ENCODE measurements at regions not wholly inside any gene's neighbourhood (a gene's known extent, or its start where the extent isn't known, plus 50 kb on each side); places are given as distances from the start of the nearest gene placed in this dataset.
A peak's percentile ranks its signal among the peaks of the same experiment; 100 is the strongest.

DNA sequence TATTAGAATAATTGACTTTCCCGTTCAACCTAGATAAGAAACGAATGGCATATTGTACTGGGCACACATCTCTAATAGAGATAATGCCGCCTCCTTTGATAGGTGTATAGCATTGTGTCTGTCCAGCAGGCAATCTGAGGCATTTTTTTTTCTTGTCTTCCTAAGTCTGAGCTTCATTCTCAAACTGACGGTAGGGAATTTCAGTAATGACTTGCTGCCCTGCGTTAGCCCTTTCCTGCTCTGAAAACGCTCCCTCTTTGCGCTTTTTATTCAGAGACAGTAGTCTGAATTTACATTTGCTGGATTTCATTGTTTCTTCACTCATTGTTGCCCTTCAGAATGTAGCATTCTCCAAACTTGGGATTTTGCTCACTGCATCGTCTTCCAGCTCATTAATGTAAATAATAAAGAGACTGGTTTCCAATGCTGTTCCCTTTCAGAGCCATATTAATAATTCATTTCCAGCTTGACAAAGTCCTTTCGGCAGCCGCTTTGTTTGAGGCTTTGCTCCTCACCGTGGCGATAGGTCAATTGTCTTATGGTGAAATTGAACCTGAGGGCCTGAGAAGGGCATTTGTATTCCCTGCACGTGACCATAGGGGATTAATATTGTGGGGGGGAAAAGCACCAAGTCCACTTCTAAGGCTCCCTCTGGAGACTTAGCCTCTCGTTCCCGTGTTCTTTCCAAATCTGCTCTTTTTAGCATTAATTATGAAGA, 412.1 kb downstream of the SMARCA1 start:
- no peaks in the 10 kb centered on the region for H3K36me3 ChIP-seq (replicated peaks in 1 of 2; ENCODE audit: control insufficient read depth in 2 of 2, insufficient read depth in 2 of 2, low read length in 2 of 2)
- H2AFZ ChIP-seq (ENCODE audit: low read length), result peak overlapping the region; percentile 43
- no peaks in the 10 kb centered on the region for H3K9me3 ChIP-seq (replicated peaks in 1 of 2; ENCODE audit: control insufficient read depth in 2 of 2, insufficient read depth in 1 of 2, low read depth in 1 of 2, low read length in 2 of 2)
- no peak overlapping the region for H4K8ac ChIP-seq (ENCODE audit: low read depth, low read length)
- H3K27ac ChIP-seq (replicated peaks; ENCODE audit: low read length), result no peak overlapping the region
- H3K4me2 ChIP-seq (ENCODE audit: insufficient read depth, low read length, poor library complexity, severe bottlenecking), result no peak overlapping the region
- H3K14ac ChIP-seq (ENCODE audit: low read length), result no peak overlapping the region
- no peak overlapping the region for H2BK12ac ChIP-seq (ENCODE audit: low read length)
- no peak overlapping the region for H3K23ac ChIP-seq (ENCODE audit: low read depth, low read length, poor library complexity)
- H3K4ac ChIP-seq (ENCODE audit: low read length), result no peak overlapping the region
- H2AK5ac ChIP-seq (ENCODE audit: low read depth, low read length), result no peak overlapping the region
- no peak overlapping the region for H3K18ac ChIP-seq (ENCODE audit: low read length)
- H2BK15ac ChIP-seq (ENCODE audit: low read length), result no peak overlapping the region
- no peak for DNase-seq (ENCODE audit: low spot score)
- H2BK5ac ChIP-seq (ENCODE audit: low read length), result no peak overlapping the region
- H3K9ac ChIP-seq (ENCODE audit: low read depth, low read length, poor library complexity), result no peak overlapping the region
- H4K91ac ChIP-seq (ENCODE audit: low read depth, low read length, poor library complexity), result no peak overlapping the region
- WGBS, 2 donors (ENCODE audit: extremely low coverage in 2 of 2, insufficient read length in 2 of 2, insufficient replicate concordance in 1 of 2), result no CpG with 5 or more reads among the region's 15 CpGs
- no peaks in the 10 kb centered on the region for H3K27me3 ChIP-seq (ENCODE audit: control insufficient read depth in 3 of 3, insufficient read depth in 3 of 3, low read depth in 1 of 3, low read length in 3 of 3)
- H3K4me3 ChIP-seq (ENCODE audit: low read length in 2 of 2), result no peak overlapping the region
- H3K79me1 ChIP-seq (ENCODE audit: low read depth, low read length), result no peaks in the 10 kb centered on the region
- H3K4me1 ChIP-seq (ENCODE audit: control insufficient read depth in 2 of 2, insufficient read depth in 1 of 2, low read depth in 1 of 2, low read length in 2 of 2), result peaks cover 2 to 7% of the 10 kb centered on the region in 2 donors
- no peak overlapping the region for H2BK120ac ChIP-seq (ENCODE audit: low read depth, low read length)

DNA sequence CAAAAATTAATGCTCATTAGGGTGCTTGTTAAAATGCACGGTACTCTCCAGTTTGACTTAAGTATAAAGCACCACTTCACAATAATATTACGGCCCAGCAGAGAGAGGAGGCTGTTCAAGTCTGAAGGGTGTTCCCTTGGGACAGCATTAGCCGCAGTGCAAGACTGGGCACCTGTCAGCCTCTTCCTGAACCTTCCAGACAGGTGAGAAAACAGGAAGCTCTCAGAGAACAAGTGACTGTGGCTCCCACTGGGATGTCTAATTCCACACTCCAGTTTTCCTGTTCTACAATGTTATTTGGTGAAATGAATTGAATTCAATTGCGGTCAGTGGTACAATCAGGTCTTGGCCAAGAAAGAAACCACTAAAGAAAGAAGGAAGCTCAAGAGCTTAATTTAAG, 414.4 kb downstream of the SMARCA1 start:
- H3K9me3 ChIP-seq (replicated peaks in 1 of 2; ENCODE audit: control insufficient read depth in 2 of 2, insufficient read depth in 1 of 2, low read depth in 1 of 2, low read length in 2 of 2), result no peaks in the 10 kb centered on the region
- no peak overlapping the region for H2AFZ ChIP-seq (ENCODE audit: low read length)
- no peak overlapping the region for H3K27ac ChIP-seq (replicated peaks; ENCODE audit: low read length)
- no peak overlapping the region for H2BK15ac ChIP-seq (ENCODE audit: low read length)
- no peak overlapping the region for H3K18ac ChIP-seq (ENCODE audit: low read length)
- peaks cover 2 to 7% of the 10 kb centered on the region in 2 donors for H3K4me1 ChIP-seq (ENCODE audit: control insufficient read depth in 2 of 2, insufficient read depth in 1 of 2, low read depth in 1 of 2, low read length in 2 of 2)
- H4K8ac ChIP-seq (ENCODE audit: low read depth, low read length), result no peak overlapping the region
- H2BK5ac ChIP-seq (ENCODE audit: low read length), result no peak overlapping the region
- no peak overlapping the region for H3K23ac ChIP-seq (ENCODE audit: low read depth, low read length, poor library complexity)
- H3K4me2 ChIP-seq (ENCODE audit: insufficient read depth, low read length, poor library complexity, severe bottlenecking), result no peak overlapping the region
- H4K91ac ChIP-seq (ENCODE audit: low read depth, low read length, poor library complexity), result no peak overlapping the region
- no peaks in the 10 kb centered on the region for H3K36me3 ChIP-seq (replicated peaks in 1 of 2; ENCODE audit: control insufficient read depth in 2 of 2, insufficient read depth in 2 of 2, low read length in 2 of 2)
- H3K4me3 ChIP-seq (ENCODE audit: low read length in 2 of 2), result no peak overlapping the region
- no peak overlapping the region for H3K4ac ChIP-seq (ENCODE audit: low read length)
- H3K79me1 ChIP-seq (ENCODE audit: low read depth, low read length), result no peaks in the 10 kb centered on the region
- no peak overlapping the region for H2BK12ac ChIP-seq (ENCODE audit: low read length)
- no peak for DNase-seq (ENCODE audit: low spot score)
- H3K9ac ChIP-seq (ENCODE audit: low read depth, low read length, poor library complexity), result no peak overlapping the region
- no peak overlapping the region for H2BK120ac ChIP-seq (ENCODE audit: low read depth, low read length)
- no peaks in the 10 kb centered on the region for H3K27me3 ChIP-seq (ENCODE audit: control insufficient read depth in 3 of 3, insufficient read depth in 3 of 3, low read depth in 1 of 3, low read length in 3 of 3)
- no peak overlapping the region for H3K14ac ChIP-seq (ENCODE audit: low read length)
- no CpG with 5 or more reads among the region's 4 CpGs for WGBS, 2 donors (ENCODE audit: extremely low coverage in 2 of 2, insufficient read length in 2 of 2, insufficient replicate concordance in 1 of 2)
- no peak overlapping the region for H2AK5ac ChIP-seq (ENCODE audit: low read depth, low read length)

DNA sequence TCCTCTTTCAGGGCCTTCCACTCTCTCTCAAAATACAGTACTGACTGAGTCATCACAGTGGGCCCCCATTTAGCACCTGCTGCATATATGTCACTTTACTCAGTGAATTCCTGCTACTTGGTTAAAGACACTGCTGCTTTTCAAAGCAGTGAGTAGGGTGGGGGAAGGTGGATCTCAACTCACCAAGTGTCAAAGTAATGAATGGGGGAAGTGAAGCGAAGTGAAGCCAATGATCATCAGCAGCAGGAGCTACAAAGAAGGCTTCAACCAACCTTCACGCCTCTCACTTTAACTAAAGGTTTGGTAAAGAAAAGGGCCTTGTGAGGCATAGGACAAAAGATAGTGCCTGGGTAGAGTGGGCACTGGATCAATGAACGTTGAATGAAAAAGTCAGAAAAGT, 424.1 kb downstream of the SMARCA1 start:
- Histone ChIP-seq H3K4me2 (ENCODE audit: insufficient read depth, low read length, poor library complexity, severe bottlenecking) (no peak overlapping the region), H3K27ac (replicated peaks; ENCODE audit: low read length) (peak overlapping the region; percentile 83), H3K4me3 (ENCODE audit: low read length in 2 of 2) (no peak overlapping the region), H4K91ac (ENCODE audit: low read depth, low read length, poor library complexity) (no peak overlapping the region), H2BK12ac (ENCODE audit: low read length) (no peak overlapping the region), H2AK5ac (ENCODE audit: low read depth, low read length) (no peak overlapping the region), H2BK15ac (ENCODE audit: low read length) (no peak overlapping the region), H2BK5ac (ENCODE audit: low read length) (no peak overlapping the region), H2BK120ac (ENCODE audit: low read depth, low read length) (no peak overlapping the region), H3K23ac (ENCODE audit: low read depth, low read length, poor library complexity) (no peak overlapping the region), H2AFZ (ENCODE audit: low read length) (no peak overlapping the region), H3K79me1 (ENCODE audit: low read depth, low read length) (no peaks in the 10 kb centered on the region), H3K4ac (ENCODE audit: low read length) (no peak overlapping the region), H3K9ac (ENCODE audit: low read depth, low read length, poor library complexity) (no peak overlapping the region), H3K36me3 (replicated peaks in 1 of 2; ENCODE audit: control insufficient read depth in 2 of 2, insufficient read depth in 2 of 2, low read length in 2 of 2) (no peaks in the 10 kb centered on the region), H3K18ac (ENCODE audit: low read length) (no peak overlapping the region), H3K14ac (ENCODE audit: low read length) (no peak overlapping the region), H3K27me3 (ENCODE audit: control insufficient read depth in 3 of 3, insufficient read depth in 3 of 3, low read depth in 1 of 3, low read length in 3 of 3) (no peaks in the 10 kb centered on the region), H4K8ac (ENCODE audit: low read depth, low read length) (no peak overlapping the region), H3K9me3 (replicated peaks in 1 of 2; ENCODE audit: control insufficient read depth in 2 of 2, insufficient read depth in 1 of 2, low read depth in 1 of 2, low read length in 2 of 2) (no peaks in the 10 kb centered on the region), H3K4me1 (ENCODE audit: control insufficient read depth in 2 of 2, insufficient read depth in 1 of 2, low read depth in 1 of 2, low read length in 2 of 2) (peaks cover 0 to 6% of the 10 kb centered on the region in 2 donors)
- no CpG with 5 or more reads among the region's 3 CpGs for WGBS, 2 donors (ENCODE audit: extremely low coverage in 2 of 2, insufficient read length in 2 of 2, insufficient replicate concordance in 1 of 2)
- peak; percentile 42 for DNase-seq (ENCODE audit: low spot score)

DNA sequence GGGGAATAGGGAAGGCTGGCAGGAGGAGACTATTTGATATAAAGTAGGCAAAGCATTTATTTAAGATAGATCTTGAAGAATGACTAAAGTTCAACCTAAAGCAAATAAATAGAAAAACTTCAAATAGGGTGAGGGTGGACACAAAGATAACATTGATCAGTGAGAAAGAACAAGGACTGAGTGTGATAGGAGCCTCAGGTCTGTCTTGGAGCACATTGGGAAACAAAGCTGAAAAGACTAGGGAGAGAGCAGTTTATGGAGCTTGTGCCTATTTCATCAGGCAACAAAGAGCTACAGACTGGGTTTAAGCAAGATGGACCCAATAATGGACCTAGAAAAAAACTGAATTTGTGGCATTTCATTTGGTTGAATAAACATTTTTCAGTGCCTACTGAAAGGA, 425.6 kb downstream of the SMARCA1 start:
- no peak overlapping the region for H3K9ac ChIP-seq (ENCODE audit: low read depth, low read length, poor library complexity)
- H3K27me3 ChIP-seq (ENCODE audit: control insufficient read depth in 3 of 3, insufficient read depth in 3 of 3, low read depth in 1 of 3, low read length in 3 of 3), result no peaks in the 10 kb centered on the region

More for the DNA sequence above, 425.6 kb downstream of the SMARCA1 start:
- Histone ChIP-seq H3K4ac (ENCODE audit: low read length) (no peak overlapping the region), H3K14ac (ENCODE audit: low read length) (no peak overlapping the region), H3K4me2 (ENCODE audit: insufficient read depth, low read length, poor library complexity, severe bottlenecking) (no peak overlapping the region), H3K9me3 (replicated peaks in 1 of 2; ENCODE audit: control insufficient read depth in 2 of 2, insufficient read depth in 1 of 2, low read depth in 1 of 2, low read length in 2 of 2) (no peaks in the 10 kb centered on the region), H2BK5ac (ENCODE audit: low read length) (no peak overlapping the region), H4K91ac (ENCODE audit: low read depth, low read length, poor library complexity) (no peak overlapping the region), H2BK12ac (ENCODE audit: low read length) (no peak overlapping the region), H3K4me1 (ENCODE audit: control insufficient read depth in 2 of 2, insufficient read depth in 1 of 2, low read depth in 1 of 2, low read length in 2 of 2) (peaks cover 0 to 6% of the 10 kb centered on the region in 2 donors), H3K18ac (ENCODE audit: low read length) (no peak overlapping the region), H3K23ac (ENCODE audit: low read depth, low read length, poor library complexity) (no peak overlapping the region), H2BK15ac (ENCODE audit: low read length) (no peak overlapping the region), H4K8ac (ENCODE audit: low read depth, low read length) (no peak overlapping the region), H3K27ac (replicated peaks; ENCODE audit: low read length) (no peak overlapping the region), H3K79me1 (ENCODE audit: low read depth, low read length) (no peaks in the 10 kb centered on the region), H3K4me3 (ENCODE audit: low read length in 2 of 2) (no peak overlapping the region), H2BK120ac (ENCODE audit: low read depth, low read length) (no peak overlapping the region), H2AK5ac (ENCODE audit: low read depth, low read length) (no peak overlapping the region), H3K36me3 (replicated peaks in 1 of 2; ENCODE audit: control insufficient read depth in 2 of 2, insufficient read depth in 2 of 2, low read length in 2 of 2) (no peaks in the 10 kb centered on the region), H2AFZ (ENCODE audit: low read length) (no peak overlapping the region)
- no peak for DNase-seq (ENCODE audit: low spot score)
